IMR-90 (cell line): ENCODE measurements at regions not wholly inside any gene's neighbourhood (a gene's known extent, or its start where the extent isn't known, plus 50 kb on each side); places are given as distances from the start of the nearest gene placed in this dataset.

Experiments
- ATAC-seq: fragments of 200-7000 bp; cut with Tn5 transposase; 2 replicates; pipeline ENCODE4 v1.9.1; 2020; ENCODE audit warnings: low read depth, mild to moderate bottlenecking, moderate library complexity
- BruUV-seq: library from RNA; stranded (reverse); fragments of 400-500 nt; replicated peaks from 2 replicates; lab custom pipeline; 2021; lab: Mats Ljungman, UMichigan
- CTCF ChIA-PET: fragments of 300-600 bp; formaldehyde crosslinking; extraction: SDS; loops from one replicate; lab custom pipeline; 2021; ENCODE audit warnings: antibody characterized with exemption; lab: Yijun Ruan, JAX
- POLR2A ChIA-PET: fragments of 300-600 bp; sonication (Branson Sonifier 250); formaldehyde crosslinking; loops from one replicate; lab custom pipeline; 2022; ENCODE audit warnings: antibody characterized with exemption; ENCODE audit not compliant: unreplicated experiment; lab: Charles Lee
- DNase-seq: peaks from one replicate; pipeline ENCODE4 v3.0.0; 2013
- H2AFZ ChIP-seq: replicated peaks from 2 replicates; pipeline ENCODE3; 2013; ENCODE audit warnings: low read length, mild to moderate bottlenecking; ENCODE audit not compliant: poor library complexity
- H2AK5ac ChIP-seq: 2 replicates; pipeline ENCODE4 v1.6.1; 2013; ENCODE audit warnings: low read depth, low read length, inconsistent platforms
- H2AK9ac ChIP-seq: replicated peaks from 2 replicates; pipeline ENCODE3; 2013; ENCODE audit warnings: mild to moderate bottlenecking, low read depth, low read length, moderate library complexity; ENCODE audit not compliant: poor library complexity
- H2BK120ac ChIP-seq: 2 replicates; pipeline ENCODE4 v1.6.1; 2013; ENCODE audit warnings: low read depth, low read length, inconsistent platforms
- H2BK15ac ChIP-seq: 3 replicates; pipeline ENCODE4 v1.6.1; 2013; ENCODE audit warnings: low read depth, low read length, inconsistent platforms
- H2BK20ac ChIP-seq: 2 replicates; pipeline ENCODE4 v1.6.1; 2013; ENCODE audit warnings: low read depth, mild to moderate bottlenecking, inconsistent platforms, low read length, moderate library complexity
- H2BK5ac ChIP-seq: 2 replicates; pipeline ENCODE4 v1.6.1; 2013; ENCODE audit warnings: mild to moderate bottlenecking, low read depth, low read length, inconsistent platforms; ENCODE audit not compliant: poor library complexity, severe bottlenecking
- H3K14ac ChIP-seq: replicated peaks from 2 replicates; pipeline ENCODE4 v1.6.1; 2013; ENCODE audit warnings: low read depth, low read length, inconsistent platforms
- H3K18ac ChIP-seq: 2 replicates; pipeline ENCODE4 v1.6.1; 2013; ENCODE audit warnings: low read depth, low read length, control low read depth
- H3K23ac ChIP-seq: 2 replicates; pipeline ENCODE4 v1.6.1; 2013; ENCODE audit warnings: low read depth, low read length, inconsistent platforms
- H3K27ac ChIP-seq: 2 replicates; pipeline ENCODE4 v1.5.1; 2013; ENCODE audit warnings: mild to moderate bottlenecking, control low read depth, low read length; ENCODE audit not compliant: insufficient read depth
- H3K27me3 ChIP-seq: 2 replicates; pipeline ENCODE4 v1.6.1; 2013; ENCODE audit warnings: low read length; ENCODE audit not compliant: control insufficient read depth, insufficient read depth
- H3K36me3 ChIP-seq: 2 replicates; pipeline ENCODE4 v1.6.1; 2013; ENCODE audit warnings: low read length, mixed read lengths; ENCODE audit not compliant: control insufficient read depth, insufficient read depth
- H3K4ac ChIP-seq: 2 replicates; pipeline ENCODE4 v1.6.1; 2013; ENCODE audit warnings: low read depth, low read length, inconsistent platforms
- H3K4me1 ChIP-seq: 2 replicates; pipeline ENCODE4 v1.6.1; 2013; ENCODE audit warnings: low read length, mixed read lengths; ENCODE audit not compliant: control insufficient read depth, insufficient read depth
- H3K4me2 ChIP-seq: 2 replicates; pipeline ENCODE4 v1.6.1; 2013; ENCODE audit warnings: low read depth, mild to moderate bottlenecking, control low read depth, low read length, moderate library complexity
- H3K4me3 ChIP-seq: 2 replicates; pipeline ENCODE4 v1.5.1; 2013; ENCODE audit warnings: low read depth, mild to moderate bottlenecking, control low read depth, low read length, moderate library complexity; ENCODE audit not compliant: insufficient read depth
- H3K56ac ChIP-seq: 2 replicates; pipeline ENCODE4 v1.6.1; 2013; ENCODE audit warnings: low read length, inconsistent platforms; ENCODE audit not compliant: insufficient read depth; ENCODE audit errors: extremely low read depth
- H3K79me1 ChIP-seq, 2 experiments: 2 replicates each; pipeline ENCODE4 v1.6.1; 2013; ENCODE audit warnings: low read length in 2 of 2, inconsistent platforms in 1 of 2, low read depth in 1 of 2
- H3K9ac ChIP-seq: 2 replicates; pipeline ENCODE4 v1.6.1; 2013; ENCODE audit warnings: low read depth, low read length, control low read depth
- H3K9me1 ChIP-seq: 2 replicates; pipeline ENCODE4 v1.6.1; 2013; ENCODE audit warnings: low read length, inconsistent platforms; ENCODE audit not compliant: insufficient read depth
- H3K9me3 ChIP-seq: 2 replicates; pipeline ENCODE4 v1.6.1; 2013; ENCODE audit warnings: low read length; ENCODE audit not compliant: control insufficient read depth, insufficient read depth
- H4K20me1 ChIP-seq: 2 replicates; pipeline ENCODE4 v1.6.1; 2013; ENCODE audit warnings: low read length, inconsistent platforms; ENCODE audit not compliant: insufficient read depth
- H4K5ac ChIP-seq: 2 replicates; pipeline ENCODE4 v1.6.1; 2013; ENCODE audit warnings: mild to moderate bottlenecking, low read depth, low read length, control low read depth
- H4K8ac ChIP-seq, 2 experiments: 2 replicates each; pipeline ENCODE4 v1.6.1; 2013; ENCODE audit warnings: low read depth in 2 of 2, low read length in 2 of 2, control low read depth in 1 of 2, inconsistent platforms in 1 of 2
- H4K91ac ChIP-seq: 2 replicates; pipeline ENCODE4 v1.6.1; 2013; ENCODE audit warnings: low read depth, low read length, inconsistent platforms; ENCODE audit not compliant: insufficient read depth
- BHLHE40 ChIP-seq: fragments of 150-350 bp; IDR thresholded peaks from 2 replicates; pipeline ENCODE4 v1.6.1; 2016; ENCODE audit warnings: mild to moderate bottlenecking, low read depth, low read length
- CEBPB ChIP-seq: IDR thresholded peaks from 2 replicates; pipeline ENCODE4 v1.6.1; 2012; ENCODE audit warnings: low read depth, low read length, improper control_type of control experiment
- CHD1 ChIP-seq: IDR thresholded peaks from 2 replicates; pipeline ENCODE4 v1.6.1; 2012; ENCODE audit warnings: low read depth, low read length, improper control_type of control experiment
- CTCF ChIP-seq: conservative IDR thresholded peaks from 2 replicates; pipeline ENCODE4 v1.5.1; 2012; ENCODE audit warnings: mild to moderate bottlenecking, low read depth, low read length, improper control_type of control experiment
- ELK1 ChIP-seq: fragments of 150-350 bp; IDR thresholded peaks from 2 replicates; pipeline ENCODE4 v1.6.1; 2016; ENCODE audit warnings: low read depth, mild to moderate bottlenecking, low read length, moderate library complexity, borderline replicate concordance
- FOS ChIP-seq: fragments of 150-350 bp; IDR thresholded peaks from 2 replicates; pipeline ENCODE4 v1.6.1; 2016; ENCODE audit warnings: low read depth, low read length
- MAFK ChIP-seq: IDR thresholded peaks from 2 replicates; pipeline ENCODE4 v1.6.1; 2012; ENCODE audit warnings: low read depth, low read length, improper control_type of control experiment
- MAZ ChIP-seq: IDR thresholded peaks from 2 replicates; pipeline ENCODE4 v1.6.1; 2012; ENCODE audit warnings: low read depth, mild to moderate bottlenecking, low read length, improper control_type of control experiment, moderate library complexity, borderline replicate concordance
- MXI1 ChIP-seq: IDR thresholded peaks from 2 replicates; pipeline ENCODE4 v1.6.1; 2012; ENCODE audit warnings: low read depth, mild to moderate bottlenecking, low read length, moderate library complexity, borderline replicate concordance
- NFE2L2 ChIP-seq: fragments of 150-350 bp; IDR thresholded peaks from 2 replicates; pipeline ENCODE4 v1.6.1; 2016; ENCODE audit warnings: low read depth, mild to moderate bottlenecking, low read length
- POLR2A ChIP-seq: IDR thresholded peaks from 2 replicates; pipeline ENCODE4 v1.6.1; 2012; ENCODE audit warnings: mild to moderate bottlenecking, low read depth, low read length
- RAD21 ChIP-seq: IDR thresholded peaks from 2 replicates; pipeline ENCODE4 v1.6.1; 2012; ENCODE audit warnings: low read length, improper control_type of control experiment
- RCOR1 ChIP-seq: IDR thresholded peaks from 2 replicates; pipeline ENCODE4 v1.6.1; 2012; ENCODE audit warnings: mild to moderate bottlenecking, low read length, improper control_type of control experiment; ENCODE audit not compliant: insufficient replicate concordance
- RFX5 ChIP-seq: IDR thresholded peaks from 2 replicates; pipeline ENCODE4 v1.8.0; 2012; ENCODE audit warnings: low read depth, mild to moderate bottlenecking, low read length, moderate library complexity
- SMC3 ChIP-seq: fragments of 150-350 bp; IDR thresholded peaks from 2 replicates; pipeline ENCODE4 v1.6.1; 2016; ENCODE audit warnings: low read depth, mild to moderate bottlenecking, antibody characterized with exemption, low read length, moderate library complexity
- USF2 ChIP-seq: fragments of 150-350 bp; IDR thresholded peaks from 2 replicates; pipeline ENCODE4 v1.6.1; 2017; ENCODE audit warnings: mild to moderate bottlenecking, antibody characterized with exemption, low read length, low read depth
- WGBS, 2 experiments: methylation state at CpG; one replicate each; pipeline versions ENCODE4 v1.1.5 to v1.1.7; 2013; ENCODE audit warnings: missing lambda C conversion rate in 2 of 2; ENCODE audit not compliant: insufficient read length in 1 of 2; ENCODE audit errors: extremely low coverage in 2 of 2; 5-methylcytosine and 5-hydroxymethylcytosine counted together
- dilution Hi-C: fragments of 300-500 bp; cut with HindIII; formaldehyde crosslinking; loops from one replicate; pipeline ENCODE4 v1.14.3; 2018; ENCODE audit warnings: low sequenced_read_pairs; ENCODE audit not compliant: unreplicated experiment
- in situ Hi-C: fragments of 300-500 bp; cut with MboI; formaldehyde crosslinking; loops from 3 replicates; pipeline ENCODE4 v1.14.3; 2019; ENCODE audit warnings: low sequenced_read_pairs, inconsistent platforms, mixed read lengths
- intact Hi-C: fragments of 100-400 bp; cut with micrococcal nuclease; formaldehyde crosslinking; loops from 2 replicates; pipeline ENCODE4 v1.10.0; 2022

- no peak overlapping the region for H3K4me3 ChIP-seq
- no peak overlapping the region for H2AK5ac ChIP-seq
- no peaks in the 10 kb centered on the region for H3K4me1 ChIP-seq
- H3K9ac ChIP-seq = no peak overlapping the region
- no peak overlapping the region for H2AFZ ChIP-seq
- H3K14ac ChIP-seq = no peak overlapping the region
- no peak overlapping the region for H2BK120ac ChIP-seq
- no peak overlapping the region for H3K4ac ChIP-seq
- no peaks in the 10 kb centered on the region for H3K36me3 ChIP-seq
- DNase-seq = no peak
- TF ChIP-seq SMC3 (no peak), MXI1 (no peak), ELK1 (no peak), CTCF (no peak), FOS (no peak), MAZ (no peak), USF2 (no peak), RAD21 (no peak), POLR2A (no peak), RCOR1 (no peak), CHD1 (no peak), BHLHE40 (no peak), NFE2L2 (no peak), MAFK (no peak), RFX5 (no peak), CEBPB (no peak)
- no peak for ATAC-seq
- no peak overlapping the region for H4K5ac ChIP-seq
- H3K27me3 ChIP-seq = no peaks in the 10 kb centered on the region
- H3K4me2 ChIP-seq = no peak overlapping the region
- in situ Hi-C loops = no loop called here
- H2BK15ac ChIP-seq = no peak overlapping the region
- H4K20me1 ChIP-seq = no peaks in the 10 kb centered on the region
- dilution Hi-C loops = no loop called here
- CTCF ChIA-PET = no interaction called here
- H3K9me1 ChIP-seq = no peaks in the 10 kb centered on the region
- peaks cover 4% of the 10 kb centered on the region for H3K9me3 ChIP-seq
- no TSS peak for BruUV-seq
- WGBS, 2 experiments = no CpG with 5 or more reads among the region's 1 CpG
- no peak overlapping the region for H3K18ac ChIP-seq
- no peak overlapping the region for H3K23ac ChIP-seq
- H2BK20ac ChIP-seq = no peak overlapping the region
- H4K91ac ChIP-seq = no peak overlapping the region
- H2BK5ac ChIP-seq = no peak overlapping the region
- H3K27ac ChIP-seq = no peak overlapping the region
- H3K56ac ChIP-seq = no peak overlapping the region
- H3K79me1 ChIP-seq = no peaks in the 10 kb centered on the region
- intact Hi-C loops = no loop called here
- H2AK9ac ChIP-seq = no peak overlapping the region
- H4K8ac ChIP-seq = no peak overlapping the region
- POLR2A ChIA-PET = no interaction called here
These were observed 54.4 kb upstream of the SEZ6L start for GRCh38 chr22:26114826-26115225.
